Activated CD8-positive, alpha-beta T cell treated with anti-CD3 and anti-CD28 coated beads, Interleukin-2, amount 10 ng/mL, durations not matched to agents 7 days and 5 days (primary cell): ENCODE measurements at regions not wholly inside any gene's neighbourhood (a gene's known extent, or its start where the extent isn't known, plus 50 kb on each side); places are given as distances from the start of the nearest gene placed in this dataset.

Source experiments
- ATAC-seq: fragments of 150-1000 bp; cut with Tn5 transposase; one replicate; pipeline ENCODE4 v1.10.0; 2021; ENCODE audit warnings: moderate library complexity
- CTCF ChIA-PET: fragments of 350-600 bp; sonication (Branson Sonifier 250); formaldehyde crosslinking; loops from one replicate; lab custom pipeline; 2021; ENCODE audit warnings: antibody characterized with exemption; lab: Charles Lee
- POLR2A ChIA-PET: fragments of 350-600 bp; sonication (Branson Sonifier 250); formaldehyde crosslinking; loops from one replicate; lab custom pipeline; 2021; ENCODE audit warnings: antibody characterized with exemption; lab: Charles Lee
- DNase-seq: peaks from one replicate; pipeline ENCODE4 v3.0.0-alpha.2; 2020
- H3K27ac Mint-ChIP-seq: one replicate; pipeline ENCODE4 v1.8.0; 2021; ENCODE audit warnings: mild to moderate bottlenecking, mixed read lengths
- H3K27me3 Mint-ChIP-seq: one replicate; pipeline ENCODE4 v1.8.0; 2021; ENCODE audit warnings: low read depth, mixed read lengths
- H3K36me3 Mint-ChIP-seq: one replicate; pipeline ENCODE4 v1.8.0; 2021; ENCODE audit warnings: low read depth, mixed read lengths
- H3K4me1 Mint-ChIP-seq: one replicate; pipeline ENCODE4 v1.8.0; 2021; ENCODE audit warnings: low read depth, mixed read lengths
- H3K4me3 Mint-ChIP-seq: one replicate; pipeline ENCODE4 v1.8.0; 2021; ENCODE audit warnings: mild to moderate bottlenecking, mixed read lengths
- H3K9me3 Mint-ChIP-seq: one replicate; pipeline ENCODE4 v1.8.0; 2022; ENCODE audit warnings: mixed read lengths; ENCODE audit not compliant: insufficient read depth

DNA sequence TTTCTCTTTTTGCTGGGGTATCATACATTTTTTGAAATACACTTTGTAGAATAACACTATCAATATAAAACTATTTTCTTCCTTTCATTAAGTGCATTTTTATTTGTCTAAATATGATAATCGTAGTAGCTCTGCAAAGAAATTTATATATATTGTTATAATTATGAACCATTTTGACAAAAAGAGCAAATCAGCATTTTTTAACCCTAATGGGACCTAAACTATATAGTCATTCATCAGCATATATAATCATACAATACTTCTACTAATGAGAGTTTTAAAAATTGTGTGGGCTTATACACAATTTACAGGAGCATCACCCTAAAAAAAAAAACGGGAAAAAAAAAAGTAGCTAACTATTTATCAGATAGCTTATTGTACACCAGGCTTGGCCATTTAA is 329.7 kb upstream of the TYRP1 start:
- no peaks in the 10 kb centered on the region for H3K4me1 Mint-ChIP-seq
- H3K27ac Mint-ChIP-seq = no peak overlapping the region
- H3K27me3 Mint-ChIP-seq = no peaks in the 10 kb centered on the region
- DNase-seq (no peak), ATAC-seq (no peak)
- no peaks in the 10 kb centered on the region for H3K36me3 Mint-ChIP-seq
- no peak overlapping the region for H3K4me3 Mint-ChIP-seq
- ChIA-PET POLR2A (no interaction called here), CTCF (no interaction called here)
- no peaks in the 10 kb centered on the region for H3K9me3 Mint-ChIP-seq

DNA sequence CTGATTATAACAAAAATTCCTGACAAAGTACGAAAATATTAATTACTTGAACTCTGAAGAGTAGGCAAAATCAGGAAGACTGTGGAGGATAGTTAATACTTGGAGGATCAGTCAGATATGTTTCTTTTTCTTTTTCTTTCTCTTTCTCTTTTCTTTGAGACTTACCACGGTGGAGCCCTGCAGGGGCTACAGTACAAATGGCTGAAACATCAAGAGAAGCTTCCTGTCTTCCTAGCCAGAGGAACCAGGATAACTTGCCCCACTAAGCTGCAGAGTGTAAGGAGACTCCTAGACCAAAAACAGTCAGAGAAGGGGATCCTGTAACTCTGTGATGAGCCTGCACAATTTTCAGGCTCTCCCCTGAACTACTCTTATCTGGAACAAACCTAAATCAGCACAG is 324.6 kb upstream of the TYRP1 start:
- Mint-ChIP-seq H3K36me3 (no peaks in the 10 kb centered on the region), H3K4me1 (no peaks in the 10 kb centered on the region), H3K4me3 (no peak overlapping the region), H3K27me3 (no peaks in the 10 kb centered on the region), H3K9me3 (peaks cover 3% of the 10 kb centered on the region), H3K27ac (no peak overlapping the region)
- DNase-seq (no peak), ATAC-seq (no peak)
- CTCF ChIA-PET = no interaction called here
- POLR2A ChIA-PET = no interaction called here

DNA sequence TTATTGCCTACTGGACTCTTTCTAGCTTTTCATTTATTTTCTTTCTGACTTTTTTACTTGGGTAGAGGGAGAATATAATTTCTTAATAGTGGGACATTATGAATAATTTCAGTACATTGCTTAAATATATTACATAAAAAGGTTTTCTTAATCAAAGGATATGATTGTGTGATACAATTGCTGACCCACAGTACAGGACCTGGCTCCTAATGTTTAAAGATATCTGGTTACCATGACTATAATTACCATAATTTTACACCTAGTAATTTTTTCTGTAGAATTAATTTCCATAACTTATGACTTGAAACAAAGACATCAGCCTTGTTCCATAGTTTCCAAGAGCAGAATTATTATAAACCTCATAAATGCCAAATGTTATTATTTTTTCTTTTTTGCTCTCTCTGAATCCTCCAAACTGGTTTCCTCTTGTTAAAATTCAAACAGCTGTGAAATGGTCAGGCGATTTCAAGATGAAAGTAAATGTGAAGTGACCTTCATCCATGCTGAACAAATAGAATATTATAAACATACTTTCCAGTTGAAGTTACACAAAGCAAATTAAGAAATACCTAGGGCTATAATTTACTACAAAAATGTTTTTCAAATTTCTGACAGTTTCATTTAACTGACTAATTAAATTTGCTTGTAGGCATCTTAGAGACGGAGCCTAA is 301.2 kb upstream of the TYRP1 start:
- Mint-ChIP-seq H3K9me3 (peaks cover 5% of the 10 kb centered on the region), H3K27ac (no peak overlapping the region), H3K4me1 (no peaks in the 10 kb centered on the region), H3K27me3 (no peaks in the 10 kb centered on the region), H3K4me3 (no peak overlapping the region), H3K36me3 (no peaks in the 10 kb centered on the region)
- POLR2A ChIA-PET = no interaction called here
- DNase-seq (no peak), ATAC-seq (no peak)
- CTCF ChIA-PET = no interaction called here

DNA sequence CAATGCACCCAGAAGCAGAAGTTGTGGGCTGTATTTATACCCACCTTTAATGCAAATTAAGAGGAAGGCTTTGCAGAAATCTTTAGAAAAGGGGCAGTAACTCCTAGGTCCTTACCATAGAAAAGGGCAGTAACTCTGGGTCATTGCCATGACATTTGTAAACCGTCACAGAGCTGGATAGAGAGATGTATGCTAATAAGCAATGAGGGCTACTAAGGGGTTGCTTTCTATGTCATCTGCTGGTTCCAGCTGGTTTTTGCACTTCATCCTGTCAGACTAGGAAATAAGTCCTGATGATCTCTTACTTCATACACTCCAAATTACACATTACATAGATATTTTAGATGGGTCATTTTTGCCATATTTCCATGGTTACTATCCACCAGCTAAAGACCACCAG is 299.1 kb upstream of the TYRP1 start:
- ATAC-seq = no peak
- Mint-ChIP-seq H3K9me3 (peaks cover 5% of the 10 kb centered on the region), H3K4me1 (no peaks in the 10 kb centered on the region), H3K4me3 (no peak overlapping the region), H3K27me3 (no peaks in the 10 kb centered on the region), H3K36me3 (no peaks in the 10 kb centered on the region), H3K27ac (no peak overlapping the region)
- DNase-seq = no peak
- CTCF ChIA-PET = no interaction called here
- POLR2A ChIA-PET = no interaction called here

DNA sequence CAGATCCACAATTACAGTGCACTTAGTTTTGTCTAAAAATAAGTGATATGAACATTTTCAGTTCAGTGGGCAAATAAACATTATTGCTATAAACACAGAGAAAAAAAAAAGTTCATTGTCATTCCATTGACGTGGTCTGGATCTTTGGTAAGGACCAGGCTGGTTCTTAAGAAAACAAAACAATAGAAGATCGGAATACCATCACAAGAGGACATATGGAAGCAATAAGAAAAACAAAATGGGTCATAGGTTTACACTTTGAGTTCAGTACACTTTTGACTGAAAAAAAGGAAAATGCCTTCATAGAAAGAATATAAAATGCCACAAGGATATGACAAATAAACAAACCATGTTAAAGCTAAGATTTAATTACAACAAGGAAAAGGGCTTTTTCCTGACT is 289.5 kb upstream of the TYRP1 start:
- no peak overlapping the region for H3K4me3 Mint-ChIP-seq
- no peak for DNase-seq
- H3K27me3 Mint-ChIP-seq = no peaks in the 10 kb centered on the region
- no peaks in the 10 kb centered on the region for H3K36me3 Mint-ChIP-seq
- CTCF ChIA-PET = no interaction called here
- H3K9me3 Mint-ChIP-seq = peaks cover 15% of the 10 kb centered on the region
- no peak for ATAC-seq
- no peak overlapping the region for H3K27ac Mint-ChIP-seq
- H3K4me1 Mint-ChIP-seq = no peaks in the 10 kb centered on the region
- POLR2A ChIA-PET = no interaction called here

DNA sequence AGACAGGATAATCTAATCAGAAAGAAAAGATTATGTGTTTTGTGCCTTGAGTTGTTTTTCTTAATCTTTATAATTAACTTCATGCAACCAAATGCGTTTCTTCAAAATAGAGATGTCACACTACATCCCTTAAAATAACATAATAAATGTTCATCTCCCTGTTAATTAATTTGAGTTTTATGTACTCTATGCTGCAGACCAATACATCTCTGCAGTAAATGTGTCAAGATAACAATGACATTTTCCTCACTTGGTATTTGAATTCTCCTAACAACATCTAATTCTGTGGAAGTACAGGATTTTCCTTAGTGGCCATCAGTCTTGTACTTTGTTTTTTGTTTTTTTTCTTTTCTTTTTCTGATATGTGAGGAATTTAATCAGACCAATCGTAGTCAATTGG is 279.2 kb upstream of the TYRP1 start:
- ChIA-PET POLR2A (no interaction called here), CTCF (no interaction called here)
- H3K4me1 Mint-ChIP-seq = no peaks in the 10 kb centered on the region
- no peak overlapping the region for H3K4me3 Mint-ChIP-seq
- no peaks in the 10 kb centered on the region for H3K36me3 Mint-ChIP-seq
- no peak for DNase-seq
- H3K27me3 Mint-ChIP-seq = no peaks in the 10 kb centered on the region
- no peak overlapping the region for H3K27ac Mint-ChIP-seq
- peaks cover 17% of the 10 kb centered on the region for H3K9me3 Mint-ChIP-seq
- ATAC-seq = no peak

DNA sequence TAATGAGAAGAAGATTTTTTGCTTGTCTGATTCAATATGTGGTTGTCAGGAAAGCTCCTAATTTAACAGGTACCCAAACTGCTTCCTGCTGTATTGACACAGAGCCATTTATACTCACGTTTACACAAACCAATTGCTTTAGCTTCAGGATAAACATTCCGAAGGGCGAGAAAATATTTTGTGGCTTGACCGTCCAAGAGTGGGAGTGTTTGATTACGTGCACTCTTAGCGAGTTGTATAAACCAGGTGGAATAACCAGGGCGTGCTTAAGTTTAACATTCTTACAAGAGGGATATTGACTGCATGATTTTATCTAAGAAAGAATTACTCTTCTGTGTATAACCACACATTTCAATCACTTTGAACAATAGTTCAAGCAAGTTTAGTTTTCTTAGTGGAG is 278.7 kb upstream of the TYRP1 start:
- Mint-ChIP-seq H3K4me3 (no peak overlapping the region), H3K27me3 (no peaks in the 10 kb centered on the region), H3K36me3 (no peaks in the 10 kb centered on the region), H3K27ac (no peak overlapping the region), H3K9me3 (peaks cover 17% of the 10 kb centered on the region), H3K4me1 (no peaks in the 10 kb centered on the region)
- ChIA-PET POLR2A (no interaction called here), CTCF (no interaction called here)
- ATAC-seq (no peak), DNase-seq (no peak)

DNA sequence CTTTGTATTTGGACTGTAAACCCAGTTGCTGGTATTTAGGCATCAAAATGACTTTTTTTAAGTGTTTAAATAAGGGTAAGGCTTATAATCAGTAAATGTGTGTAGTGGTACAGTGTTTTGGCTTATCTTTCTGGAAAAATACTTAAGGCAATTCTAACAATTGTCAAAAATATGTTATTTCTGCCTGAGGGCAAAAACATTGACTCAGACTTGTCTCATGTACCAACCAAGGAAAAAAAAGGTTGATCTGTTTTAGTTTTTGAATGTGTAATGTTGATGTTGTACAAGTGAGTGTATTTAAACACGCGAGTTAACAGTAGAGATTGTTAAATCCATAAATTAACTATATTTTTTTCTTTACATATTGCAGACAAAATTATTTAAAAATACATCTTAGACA is 277.8 kb upstream of the TYRP1 start:
- H3K9me3 Mint-ChIP-seq = peaks cover 16% of the 10 kb centered on the region
- H3K4me3 Mint-ChIP-seq = no peak overlapping the region
- POLR2A ChIA-PET = no interaction called here
- H3K4me1 Mint-ChIP-seq = no peaks in the 10 kb centered on the region
- H3K36me3 Mint-ChIP-seq = no peaks in the 10 kb centered on the region
- no peaks in the 10 kb centered on the region for H3K27me3 Mint-ChIP-seq
- H3K27ac Mint-ChIP-seq = no peak overlapping the region
- CTCF ChIA-PET = no interaction called here
- ATAC-seq = no peak
- no peak for DNase-seq

DNA sequence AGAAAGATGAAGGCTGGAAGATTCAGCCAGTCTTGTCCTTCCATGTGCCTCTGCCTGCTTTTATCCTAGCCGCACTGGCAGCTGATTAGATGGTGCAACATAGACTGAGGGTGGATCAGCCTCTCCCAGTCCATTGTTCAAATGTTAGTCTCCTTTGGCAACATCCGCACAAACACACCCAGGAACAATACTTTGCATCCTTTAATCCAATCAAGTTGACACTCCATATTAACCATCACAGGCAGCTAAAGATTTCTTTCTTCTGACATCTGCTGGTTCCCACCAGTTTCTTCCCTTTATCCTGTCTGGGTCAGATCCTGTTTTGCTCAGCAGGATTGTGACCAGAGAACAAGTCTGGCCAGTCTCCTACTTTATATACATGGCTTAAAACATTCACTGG is 276.5 kb upstream of the TYRP1 start:
- H3K36me3 Mint-ChIP-seq = no peaks in the 10 kb centered on the region
- peaks cover 9% of the 10 kb centered on the region for H3K9me3 Mint-ChIP-seq
- ATAC-seq = no peak
- ChIA-PET CTCF (no interaction called here), POLR2A (no interaction called here)
- no peaks in the 10 kb centered on the region for H3K4me1 Mint-ChIP-seq
- no peak for DNase-seq
- H3K27ac Mint-ChIP-seq = no peak overlapping the region
- H3K27me3 Mint-ChIP-seq = no peaks in the 10 kb centered on the region
- no peak overlapping the region for H3K4me3 Mint-ChIP-seq

DNA sequence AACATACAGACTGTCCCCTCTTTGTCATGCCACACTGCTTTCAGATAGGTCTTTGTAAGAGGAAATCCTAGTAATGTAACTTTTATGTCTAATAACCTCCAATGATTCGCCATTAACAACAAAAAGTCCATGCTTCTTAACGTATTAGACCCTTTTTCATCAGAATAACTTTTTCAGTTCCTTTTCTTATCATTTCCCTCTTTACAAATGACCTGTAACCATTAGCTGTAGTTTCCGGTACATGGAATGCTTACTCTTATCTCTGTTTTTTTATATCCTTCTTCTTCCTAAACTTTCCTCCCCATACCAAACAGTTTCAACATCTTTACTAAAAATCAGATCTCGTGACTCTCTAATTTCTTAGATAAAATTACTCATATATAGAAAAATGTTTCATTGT is 268.9 kb upstream of the TYRP1 start:
- ATAC-seq = no peak
- no peak for DNase-seq
- H3K4me1 Mint-ChIP-seq = no peaks in the 10 kb centered on the region
- CTCF ChIA-PET = no interaction called here
- POLR2A ChIA-PET = no interaction called here
- H3K9me3 Mint-ChIP-seq = peaks cover 5% of the 10 kb centered on the region
- H3K36me3 Mint-ChIP-seq = no peaks in the 10 kb centered on the region
- H3K4me3 Mint-ChIP-seq = no peak overlapping the region
- H3K27me3 Mint-ChIP-seq = no peaks in the 10 kb centered on the region
- H3K27ac Mint-ChIP-seq = no peak overlapping the region

DNA sequence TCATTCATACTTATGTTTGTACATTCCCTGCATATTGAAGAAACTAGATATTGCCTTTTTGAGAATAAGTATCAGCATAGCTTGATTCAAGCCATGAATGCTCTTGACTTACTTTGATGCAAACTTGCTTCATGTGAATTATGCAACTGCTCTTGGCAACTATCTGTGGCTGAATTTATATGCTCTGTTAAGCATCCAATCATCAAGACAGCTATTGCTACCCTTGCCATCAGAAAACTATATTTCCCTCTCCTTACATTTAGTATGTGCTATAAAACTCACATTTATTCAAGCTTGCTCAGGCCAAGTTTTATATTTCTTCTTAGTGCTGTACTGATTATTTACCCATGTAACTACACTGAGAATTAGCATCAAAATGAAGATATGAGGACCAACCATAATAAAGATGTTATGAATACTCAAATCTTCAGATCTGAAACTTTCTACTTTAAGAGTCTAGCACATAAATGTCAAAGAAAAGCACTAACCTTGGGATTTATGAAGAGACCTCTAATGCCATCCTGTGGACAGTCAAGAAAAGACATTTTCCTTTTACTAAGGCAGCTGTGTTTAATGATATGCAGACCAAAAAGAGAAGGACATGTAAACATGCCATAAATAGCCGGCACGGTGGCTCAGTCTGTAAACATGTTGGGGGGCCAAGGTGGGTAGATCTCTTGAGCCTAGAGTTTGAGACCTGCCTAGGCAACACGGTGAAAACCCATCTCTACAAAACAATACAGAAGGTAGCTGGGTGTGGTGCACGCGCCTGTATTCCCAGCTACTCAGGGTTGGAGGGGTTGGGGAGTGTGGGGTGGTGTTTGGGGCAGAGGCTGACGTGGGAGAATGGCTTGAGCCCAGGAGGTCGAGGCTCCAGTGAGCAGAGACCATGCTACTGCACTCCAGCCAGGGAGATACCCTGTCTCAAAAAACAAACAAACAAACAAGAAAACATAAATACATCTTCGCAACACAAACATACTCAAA is 267.0 kb upstream of the TYRP1 start:
- Mint-ChIP-seq H3K9me3 (peaks cover 5% of the 10 kb centered on the region), H3K4me3 (no peak overlapping the region), H3K27ac (no peak overlapping the region), H3K27me3 (no peaks in the 10 kb centered on the region), H3K4me1 (no peaks in the 10 kb centered on the region), H3K36me3 (no peaks in the 10 kb centered on the region)
- POLR2A ChIA-PET = no interaction called here
- CTCF ChIA-PET = no interaction called here
- ATAC-seq (no peak), DNase-seq (no peak)

DNA sequence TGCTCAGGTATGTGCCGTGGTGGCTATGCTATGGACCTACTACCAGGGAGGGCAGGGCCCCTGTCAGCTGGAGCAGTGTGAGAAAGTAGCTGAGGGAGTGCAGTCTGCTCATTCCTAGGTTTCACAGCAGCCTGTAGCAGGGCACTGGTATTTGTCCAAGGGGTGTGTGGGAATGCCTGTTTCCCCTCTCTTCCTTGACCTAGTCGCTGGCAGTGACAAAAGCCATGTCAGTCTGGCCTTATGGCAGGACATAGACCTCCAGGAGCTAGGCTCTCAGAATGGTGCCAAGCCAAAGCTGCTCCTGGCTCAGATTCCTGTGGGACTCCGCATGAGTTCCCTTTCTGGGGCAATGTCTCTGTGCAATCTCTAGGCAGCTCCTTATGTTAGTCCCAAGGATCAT is 253.9 kb upstream of the TYRP1 start:
- ATAC-seq = no peak
- H3K4me3 Mint-ChIP-seq = no peak overlapping the region
- ChIA-PET POLR2A (no interaction called here), CTCF (no interaction called here)
- H3K27ac Mint-ChIP-seq = no peak overlapping the region
- DNase-seq = no peak
- no peaks in the 10 kb centered on the region for H3K36me3 Mint-ChIP-seq
- no peaks in the 10 kb centered on the region for H3K27me3 Mint-ChIP-seq
- peaks cover 10% of the 10 kb centered on the region for H3K9me3 Mint-ChIP-seq
- no peaks in the 10 kb centered on the region for H3K4me1 Mint-ChIP-seq
